ENCODE measurements at regions not wholly inside any gene's neighbourhood (a gene's known extent, or its start where the extent isn't known, plus 50 kb on each side); places are given as distances from the start of the nearest gene placed in this dataset.
"Not testable (repeated sequence)": the region's sequence is repeated elsewhere in the genome, so short reads cannot be mapped to it uniquely, and the experiment has no call there.

GRCh38 chr6:153867-154266, 138.4 kb upstream of the DUSP22 start:
- not testable (repeated sequence) for TF ChIP-seq EP300, CTCF, POLR2A (IDR thresholded peaks at IDR 0.05)
